GM12873 (cell line): ENCODE measurements at regions not wholly inside any gene's neighbourhood (a gene's known extent, or its start where the extent isn't known, plus 50 kb on each side); places are given as distances from the start of the nearest gene placed in this dataset.

Experiments used
- CTCF ChIP-seq: IDR thresholded peaks from 2 replicates; pipeline ENCODE4 v1.5.1; 2012; ENCODE audit warnings: low read depth, mild to moderate bottlenecking, moderate library complexity, low read length, control low read depth; ENCODE audit not compliant: insufficient read depth; ENCODE audit errors: missing control alignments

GRCh38 chr1:228866468-228866867 is 131.2 kb downstream of the RHOU start:
- no peak for TF ChIP-seq CTCF

- no peak for TF ChIP-seq CTCF
Measured at GRCh38 chr1:228867108-228867950, 132.1 kb downstream of the RHOU start.

- no peak for TF ChIP-seq CTCF
Measured at GRCh38 chr1:228867951-228868730, 132.9 kb downstream of the RHOU start.

GRCh38 chr1:228868731-228869024 is 133.4 kb downstream of the RHOU start:
- TF ChIP-seq CTCF, result no peak

GRCh38 chr1:228869312-228869824 is 134.1 kb downstream of the RHOU start:
- TF ChIP-seq CTCF, result no peak

- TF ChIP-seq CTCF, result no peak
Measured at GRCh38 chr1:228870041-228870713, 134.9 kb downstream of the RHOU start.
